D341Med (cell line): ENCODE measurements at regions not wholly inside any gene's neighbourhood (a gene's known extent, or its start where the extent isn't known, plus 50 kb on each side); places are given as distances from the start of the nearest gene placed in this dataset.

ENCODE experiments used
- DNase-seq: peaks from one replicate; pipeline ENCODE4 v3.0.0; 2012; ENCODE audit warnings: low spot score

DNA sequence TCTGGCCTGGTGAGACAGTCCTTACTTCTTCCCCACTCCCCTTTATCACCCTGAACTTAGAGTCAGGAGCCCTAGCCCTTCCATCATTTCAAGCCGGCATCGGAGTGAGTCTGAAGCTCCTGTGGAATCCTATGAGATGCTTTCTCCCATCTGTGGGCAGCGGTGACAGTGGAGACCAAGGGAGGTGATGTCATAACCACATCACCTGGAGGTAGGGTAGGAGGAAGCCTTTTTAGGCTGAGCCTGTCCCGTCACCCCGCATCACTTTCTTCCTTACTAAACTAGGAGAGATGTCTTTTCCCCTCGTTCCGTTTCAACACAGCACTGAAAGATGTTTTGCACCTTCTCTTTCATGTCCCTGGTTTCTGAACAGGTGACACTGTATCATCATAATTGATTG is 124.1 kb upstream of the WWC1 start:
- DNase-seq = no peak

DNA sequence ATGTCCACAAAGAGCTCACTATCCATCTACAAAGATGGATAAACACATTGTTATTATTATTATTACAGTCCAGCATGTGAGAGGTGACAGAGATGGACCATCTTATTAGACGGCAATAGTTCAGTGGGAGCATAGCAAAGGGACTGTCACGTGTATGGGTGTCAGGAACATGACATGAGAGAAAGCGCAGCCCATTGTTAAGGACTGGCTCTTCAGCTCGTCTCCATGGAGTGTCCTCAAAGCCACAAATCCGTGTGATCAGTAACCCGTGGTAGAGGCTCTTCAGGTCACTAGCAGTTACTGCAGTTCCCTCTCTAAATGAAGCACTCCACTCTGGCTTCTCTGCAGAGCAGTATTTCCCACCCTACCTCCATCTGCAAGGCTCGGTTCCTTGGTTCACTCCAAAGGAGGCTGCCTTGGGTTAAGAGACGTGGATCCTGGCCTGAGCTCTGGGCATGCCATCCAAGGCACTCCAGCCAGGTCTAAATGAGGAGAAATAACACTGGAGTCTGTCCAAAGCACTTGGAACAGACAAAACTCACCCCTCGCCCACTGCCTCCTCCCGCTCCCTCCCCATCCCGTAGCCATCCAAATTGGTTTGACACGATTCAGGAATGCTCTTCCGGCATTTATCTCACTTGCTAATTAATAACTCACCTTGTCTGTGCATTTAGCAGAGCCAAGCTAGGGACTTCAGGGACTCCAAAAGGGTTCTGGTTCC is 122.3 kb upstream of the WWC1 start:
- no peak for DNase-seq

DNA sequence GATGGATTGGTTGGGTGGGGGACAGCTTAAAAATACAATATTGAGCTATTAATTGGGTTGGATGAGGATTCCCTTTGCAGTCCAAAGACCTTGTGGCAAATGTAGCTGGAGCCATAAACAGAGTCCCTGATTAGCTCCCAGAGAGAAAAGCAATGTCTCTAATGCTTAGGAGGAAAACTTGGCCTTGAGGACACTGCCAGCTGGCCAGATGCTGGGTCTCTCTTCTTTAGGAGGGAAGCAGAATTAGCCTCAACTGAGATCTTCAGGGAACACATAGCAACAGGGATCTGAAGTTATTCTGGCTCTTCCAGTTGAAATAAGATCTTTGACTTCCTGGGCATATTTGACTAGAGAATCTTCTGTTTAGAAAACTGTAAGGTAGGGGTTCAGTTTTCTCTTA is 121.7 kb upstream of the WWC1 start:
- no peak for DNase-seq

DNA sequence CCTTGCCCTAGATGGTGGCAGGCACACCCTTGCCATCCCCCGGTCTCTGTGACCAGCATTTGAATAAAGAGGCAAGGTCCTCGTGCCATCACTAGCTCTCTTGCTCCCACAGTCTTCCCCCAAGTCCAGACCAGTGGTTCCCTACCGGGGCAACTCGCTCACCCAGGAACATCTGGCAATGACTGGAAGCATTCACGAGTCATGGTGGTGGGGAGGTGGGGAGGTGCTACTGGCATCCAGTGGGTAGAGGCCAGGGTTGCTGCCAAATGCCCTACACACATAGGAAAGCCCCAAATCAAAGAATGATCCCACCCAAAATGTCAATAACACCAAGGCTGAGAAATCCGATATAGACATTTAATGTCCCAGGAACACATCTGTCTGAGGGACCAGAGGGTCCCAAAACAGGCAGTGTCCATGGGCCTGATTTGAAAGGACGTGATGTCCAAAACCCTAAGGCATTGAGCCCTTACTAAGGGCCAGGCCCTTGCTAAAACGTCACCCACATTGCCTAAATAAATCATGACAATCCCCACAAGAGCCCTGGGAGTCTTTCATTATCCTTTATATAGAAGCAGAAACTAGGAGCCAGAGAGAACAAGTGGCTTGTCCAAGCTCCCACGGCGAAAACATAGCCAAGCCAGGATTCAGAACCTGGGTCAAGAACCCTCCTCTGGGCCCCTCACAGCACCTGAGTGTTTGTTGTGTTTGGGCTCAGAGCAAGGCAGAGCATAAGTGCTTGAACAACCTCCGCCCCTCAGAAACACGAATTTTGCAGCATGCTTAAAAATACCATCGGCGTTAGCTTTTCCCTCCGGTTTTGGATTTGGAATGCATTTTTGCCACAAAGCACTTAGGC is 119.3 kb upstream of the WWC1 start:
- no peak for DNase-seq

DNA sequence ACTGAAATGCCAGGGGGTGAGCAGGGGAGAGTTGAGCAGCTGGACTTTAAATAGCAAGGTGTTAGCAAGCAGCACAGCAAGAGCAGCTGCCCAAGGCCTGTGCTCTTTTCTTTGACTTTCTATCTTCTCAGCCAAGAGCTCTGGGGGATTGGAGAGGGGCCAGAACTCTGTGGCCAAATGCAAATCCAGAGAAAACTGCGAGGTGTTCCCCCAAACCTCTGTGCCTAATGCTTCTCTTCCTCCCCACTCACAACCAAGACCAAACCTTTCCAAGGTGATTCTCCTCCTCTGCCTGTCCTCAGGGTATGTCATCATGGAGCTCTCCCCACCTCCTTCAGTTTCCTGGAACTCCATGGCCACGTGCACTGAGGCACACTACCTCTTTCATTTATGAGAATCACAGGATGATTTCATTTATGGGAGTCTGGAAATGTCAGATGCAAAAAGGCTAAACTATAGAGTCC is 118.7 kb upstream of the WWC1 start:
- no peak for DNase-seq

DNA sequence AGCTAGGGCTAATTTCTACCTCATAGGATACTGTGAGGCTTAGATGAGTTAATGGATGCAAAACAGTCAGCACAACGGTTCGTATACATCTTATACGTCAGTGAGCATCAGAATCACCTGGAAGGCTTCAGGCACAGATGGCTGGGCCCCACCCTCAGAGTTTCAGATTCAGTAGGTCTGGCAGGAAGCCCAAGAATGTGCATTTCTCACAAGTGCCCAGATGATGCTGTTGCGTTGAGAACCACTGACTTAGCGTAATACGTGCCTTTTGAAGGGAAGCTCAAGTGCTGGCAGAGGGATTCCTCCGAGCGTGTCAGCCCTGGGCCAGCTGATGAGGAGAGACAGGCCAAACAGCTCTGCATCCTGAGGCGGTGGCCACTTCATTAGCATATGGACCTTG is 117.1 kb upstream of the WWC1 start:
- DNase-seq = no peak

DNA sequence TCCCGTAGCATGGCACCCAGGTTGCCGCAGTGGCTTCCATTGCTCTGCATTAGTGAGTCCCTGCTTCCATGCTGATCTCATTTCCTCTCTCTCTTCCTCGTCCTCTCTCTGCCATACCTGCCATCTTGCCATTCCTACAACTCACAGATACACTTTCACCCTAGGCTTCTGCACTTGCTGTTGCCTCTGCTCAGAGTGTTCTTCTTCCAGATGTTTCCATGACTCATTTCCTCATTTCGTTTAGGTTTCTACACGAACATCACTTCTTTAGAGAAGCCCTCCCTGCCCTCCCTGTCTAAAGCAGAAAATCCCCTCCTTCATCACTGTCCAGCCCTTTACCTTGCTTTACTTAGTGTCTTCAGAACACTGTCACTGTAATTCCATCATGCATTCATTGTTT is 115.2 kb upstream of the WWC1 start:
- DNase-seq = no peak

DNA sequence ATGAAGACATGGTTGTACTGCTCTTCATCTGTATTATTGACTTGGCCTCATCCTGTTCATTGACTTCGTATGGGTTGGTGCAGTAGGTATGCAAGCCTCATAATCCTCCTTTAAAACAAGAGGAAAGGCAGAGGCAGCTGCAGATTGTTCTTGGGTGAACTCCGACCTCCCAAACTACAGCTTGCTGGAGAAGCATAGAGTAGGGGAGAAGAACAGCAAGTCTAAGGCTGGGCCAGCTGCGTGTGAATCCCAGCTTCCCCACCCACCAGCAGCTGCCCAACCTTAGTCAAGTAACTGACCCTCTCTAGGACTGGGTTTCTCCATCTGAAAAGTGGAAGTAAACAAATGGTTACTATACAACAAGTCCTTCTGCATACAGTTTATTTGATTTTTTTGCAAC is 114.5 kb upstream of the WWC1 start:
- DNase-seq = no peak

DNA sequence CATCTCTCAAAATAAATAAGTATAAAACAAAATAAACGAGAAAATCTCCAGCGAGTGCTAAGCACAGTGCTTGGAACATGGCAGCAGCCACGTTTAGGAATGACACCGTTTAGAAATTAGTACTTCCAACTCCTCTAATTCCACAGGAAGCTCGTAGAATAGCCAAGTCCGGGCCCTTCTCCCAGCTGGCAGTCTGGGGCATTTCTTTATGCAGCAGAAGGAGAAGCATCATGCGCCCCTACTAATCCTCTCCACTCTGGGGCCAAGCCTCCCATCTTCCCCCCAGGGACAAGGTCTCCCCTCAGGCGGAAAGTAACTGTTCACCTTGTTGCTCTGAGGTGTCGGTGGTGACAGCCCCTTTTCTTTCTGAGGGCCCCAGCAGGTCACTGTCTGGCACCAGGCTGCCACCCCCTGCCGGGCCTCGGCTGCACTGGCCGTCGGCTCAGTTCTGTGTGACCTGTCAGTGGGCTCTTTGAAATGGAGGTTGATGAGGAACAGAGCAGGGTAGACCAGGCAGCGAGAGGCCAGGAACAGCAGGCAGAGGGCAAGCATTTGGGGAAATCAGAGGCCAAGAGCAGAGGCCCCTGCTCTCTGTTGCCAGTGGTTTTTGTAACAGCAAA is 113.5 kb upstream of the WWC1 start:
- peak; percentile 73 for DNase-seq

DNA sequence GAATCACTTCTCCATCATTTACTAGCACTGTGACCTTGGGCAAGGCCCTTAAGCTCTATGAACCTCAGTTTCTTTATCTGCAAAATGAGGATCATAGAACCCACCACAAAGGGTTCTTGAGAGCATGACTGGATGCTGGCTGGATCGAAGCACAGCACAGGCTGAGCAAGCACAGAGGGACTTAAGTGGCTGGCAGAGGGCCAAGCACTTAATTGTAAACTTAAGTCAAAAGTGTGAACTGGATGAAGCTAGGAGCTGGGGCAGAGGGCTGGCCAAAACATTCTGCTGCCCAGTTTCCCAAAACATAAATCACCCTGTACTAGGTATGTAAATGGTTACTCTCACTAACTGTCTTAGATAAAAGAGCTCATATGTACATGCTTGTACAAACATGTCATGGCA is 112.3 kb upstream of the WWC1 start:
- DNase-seq = no peak

DNA sequence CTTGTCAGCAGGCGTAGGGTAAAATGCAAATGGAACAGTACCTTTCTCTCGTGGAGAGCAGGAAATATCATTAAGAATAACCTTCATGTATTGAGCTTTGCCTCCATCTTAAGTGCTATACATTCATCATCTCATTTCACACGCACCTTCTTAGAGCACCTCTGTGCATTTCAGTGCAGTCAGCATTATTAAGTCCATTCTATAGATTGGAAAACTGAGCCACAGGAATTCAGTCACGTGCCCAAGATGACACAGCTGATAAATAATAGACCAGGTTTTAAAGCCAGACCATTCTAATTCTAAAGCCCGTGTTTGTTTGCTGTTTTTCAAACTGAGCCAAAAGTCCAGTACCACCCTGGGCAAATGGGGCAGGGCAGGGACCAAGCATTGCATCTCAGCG is 109.2 kb upstream of the WWC1 start:
- DNase-seq = no peak

DNA sequence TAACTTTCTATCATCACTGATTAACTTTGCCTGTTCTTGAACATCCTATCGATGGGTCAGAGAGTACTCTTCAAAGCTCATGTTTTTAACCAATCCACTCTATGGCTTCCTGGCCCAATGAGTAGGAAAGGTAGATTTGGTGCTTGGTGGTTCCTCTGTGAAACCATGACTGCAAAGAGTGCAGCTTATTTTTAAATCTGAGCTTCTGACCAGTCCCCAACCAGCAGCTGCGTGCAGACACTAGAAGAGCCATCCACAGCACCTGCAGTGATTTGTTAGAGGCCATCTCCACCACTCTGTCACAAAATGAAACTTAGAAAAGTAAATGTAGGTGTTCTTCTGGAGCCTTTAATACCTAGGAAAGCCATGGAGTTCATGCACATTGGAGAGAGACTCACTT is 107.3 kb upstream of the WWC1 start:
- DNase-seq = no peak

DNA sequence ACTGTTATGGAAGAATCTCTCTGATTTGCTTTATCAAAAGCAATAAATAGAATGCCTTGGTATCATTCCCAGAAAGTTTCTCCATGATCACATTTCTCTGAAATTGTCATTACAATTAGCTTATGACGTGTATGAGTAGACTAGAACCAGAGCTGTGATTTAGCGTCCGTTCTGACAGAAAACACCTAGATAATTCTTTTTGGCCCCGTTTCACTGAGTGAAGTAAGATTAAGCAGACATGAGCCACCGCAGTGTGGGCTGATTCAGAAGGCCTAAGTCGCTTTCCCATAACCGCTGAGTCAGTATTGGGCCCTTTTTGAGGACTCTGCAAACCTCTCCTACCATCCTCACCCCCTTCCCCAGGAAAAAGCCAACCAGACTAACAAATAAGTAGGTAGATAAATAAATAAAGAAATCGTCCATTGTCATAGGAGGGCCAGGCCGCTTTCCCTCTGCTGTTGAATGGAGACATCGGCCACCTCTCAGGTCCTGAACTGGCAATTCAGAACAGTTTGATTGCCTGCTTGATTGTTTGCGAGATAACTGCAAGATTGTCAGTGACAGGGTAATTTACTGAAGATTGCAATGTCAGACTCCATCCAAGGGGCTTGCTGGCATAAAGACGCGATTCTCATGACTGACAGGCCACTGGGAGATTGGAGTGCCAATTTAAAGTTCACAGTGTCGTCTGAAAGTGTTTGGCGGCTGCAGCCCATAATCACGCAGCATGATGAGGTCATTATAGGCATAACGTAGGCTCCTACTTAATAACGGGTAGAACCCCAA is 105.0 kb upstream of the WWC1 start:
- DNase-seq = no peak

DNA sequence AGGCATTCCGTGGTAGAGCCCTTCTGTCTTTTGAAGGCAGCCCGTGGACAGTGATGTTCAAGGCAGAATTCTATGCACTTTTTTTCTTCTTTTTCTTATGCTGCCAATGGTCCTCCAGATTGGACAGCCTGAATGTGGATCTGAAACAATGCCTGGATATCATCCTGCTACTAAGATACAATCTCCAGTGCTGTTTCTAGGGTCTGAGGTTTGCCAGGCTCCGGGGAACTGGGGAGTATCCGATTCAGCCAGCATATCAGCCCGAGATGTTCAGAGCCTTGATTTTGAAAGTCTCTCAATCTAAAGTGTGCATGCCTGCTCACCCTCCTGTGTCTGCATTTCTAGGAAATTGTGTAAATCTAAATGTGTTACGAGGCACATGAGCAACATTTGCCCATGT is 103.8 kb upstream of the WWC1 start:
- no peak for DNase-seq

DNA sequence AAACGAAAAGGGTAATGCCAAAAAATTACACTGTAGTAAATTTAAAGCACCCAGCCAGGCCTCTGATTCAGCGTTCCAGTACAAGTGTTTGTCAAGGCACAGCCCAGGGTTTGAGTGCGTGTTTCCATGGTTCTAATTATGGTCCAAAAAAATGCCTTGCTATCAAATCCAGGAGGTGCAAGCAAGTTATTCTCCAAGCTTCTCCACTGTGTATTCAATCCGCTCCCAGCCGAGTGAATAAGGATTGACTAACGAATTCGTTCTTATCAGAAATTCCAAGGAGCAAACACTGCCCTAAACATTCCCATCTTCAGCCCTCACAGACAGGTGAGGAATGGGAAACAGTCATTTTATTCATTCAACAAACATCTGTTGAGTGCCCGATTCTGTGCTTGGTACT is 103.3 kb upstream of the WWC1 start:
- DNase-seq = no peak

DNA sequence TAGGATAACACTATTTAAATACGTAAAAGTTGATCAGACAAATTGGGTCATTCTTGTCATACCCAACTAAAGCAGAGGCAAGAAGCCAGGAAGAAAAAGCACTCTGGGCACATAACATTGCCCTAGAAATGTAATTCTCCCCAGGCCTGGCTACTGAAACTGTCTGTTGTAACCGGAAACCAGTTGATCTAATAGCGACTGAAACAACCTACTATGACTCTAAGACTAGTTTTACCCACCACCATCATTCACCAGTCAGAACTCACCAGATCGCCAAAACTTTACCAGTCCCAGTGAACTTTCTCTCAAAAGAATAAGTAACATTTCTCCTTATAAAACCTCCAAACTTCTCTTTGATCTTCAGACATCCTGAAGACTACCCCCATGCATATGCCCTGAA is 99.3 kb upstream of the WWC1 start:
- DNase-seq = no peak

DNA sequence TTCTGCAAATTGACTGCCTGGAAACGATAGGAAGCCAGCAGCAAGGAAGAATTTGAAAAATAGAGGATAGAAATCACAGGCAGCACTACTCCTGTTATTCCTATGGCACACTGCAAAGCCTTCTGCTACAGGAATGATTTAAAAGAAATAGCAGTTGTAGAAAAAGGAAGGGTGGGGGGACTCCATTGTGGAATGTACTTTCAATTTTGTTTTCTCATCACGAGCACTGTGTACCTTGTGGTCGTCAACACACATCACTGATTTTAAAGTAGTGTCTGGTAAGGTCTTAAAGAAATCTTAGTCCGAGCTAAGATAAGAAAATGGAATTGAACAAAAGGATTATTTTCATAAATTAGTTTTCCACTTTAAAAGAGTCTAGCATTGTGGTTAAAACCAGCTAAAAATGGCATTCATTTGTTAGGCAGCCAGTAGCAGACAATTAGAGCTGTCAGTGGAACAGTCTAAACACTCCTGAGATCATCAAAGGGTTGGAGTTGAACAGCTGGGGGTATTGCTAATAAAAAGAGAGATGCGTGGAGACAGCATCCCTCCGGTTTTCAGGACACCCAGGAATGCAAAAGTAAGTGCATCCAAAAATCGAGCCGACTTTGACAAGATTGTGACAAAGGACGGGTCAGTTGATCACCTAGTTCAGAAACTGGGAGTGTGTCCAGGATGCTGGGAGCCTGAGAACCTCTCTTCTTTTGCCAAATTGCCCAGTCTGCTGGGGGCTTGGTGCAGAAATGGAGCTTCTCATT is 97.8 kb upstream of the WWC1 start:
- DNase-seq = no peak

DNA sequence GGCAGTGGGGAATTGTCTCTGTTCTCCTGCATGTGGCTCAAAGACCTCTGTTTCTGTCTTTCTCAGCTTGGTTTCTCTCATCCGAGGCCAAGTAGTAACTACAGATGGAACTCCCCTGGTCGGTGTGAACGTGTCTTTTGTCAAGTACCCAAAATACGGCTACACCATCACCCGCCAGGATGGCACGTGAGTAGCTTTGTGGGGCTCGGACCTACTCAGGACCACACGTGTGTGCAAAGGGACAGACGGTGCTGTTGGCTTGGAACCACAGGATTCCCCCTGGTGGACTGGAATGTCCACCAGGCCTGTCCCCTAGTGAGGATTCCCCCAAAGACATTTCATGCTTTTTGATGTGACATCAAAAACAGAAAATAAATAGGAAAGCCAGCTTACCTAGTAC is 96.3 kb upstream of the WWC1 start:
- no peak for DNase-seq

DNA sequence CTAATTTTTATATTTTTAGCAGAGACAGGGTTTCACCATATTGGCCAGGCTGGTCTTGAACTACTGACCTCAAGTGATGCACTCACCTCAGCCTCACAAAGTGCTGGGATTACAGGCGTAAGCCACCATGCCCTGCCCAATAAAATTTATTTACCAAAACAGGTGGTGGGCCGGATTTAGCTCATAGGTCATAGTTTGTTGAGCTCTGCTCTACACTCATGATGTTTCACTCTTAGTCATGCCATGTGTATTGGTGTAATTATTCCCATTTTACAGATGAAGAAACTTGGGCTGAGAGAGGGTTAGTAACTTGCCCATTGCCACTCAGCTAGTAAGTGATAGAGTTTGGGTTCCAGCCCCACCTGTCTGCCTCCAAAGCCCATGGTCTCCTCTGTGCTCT is 93.1 kb upstream of the WWC1 start:
- DNase-seq = no peak

DNA sequence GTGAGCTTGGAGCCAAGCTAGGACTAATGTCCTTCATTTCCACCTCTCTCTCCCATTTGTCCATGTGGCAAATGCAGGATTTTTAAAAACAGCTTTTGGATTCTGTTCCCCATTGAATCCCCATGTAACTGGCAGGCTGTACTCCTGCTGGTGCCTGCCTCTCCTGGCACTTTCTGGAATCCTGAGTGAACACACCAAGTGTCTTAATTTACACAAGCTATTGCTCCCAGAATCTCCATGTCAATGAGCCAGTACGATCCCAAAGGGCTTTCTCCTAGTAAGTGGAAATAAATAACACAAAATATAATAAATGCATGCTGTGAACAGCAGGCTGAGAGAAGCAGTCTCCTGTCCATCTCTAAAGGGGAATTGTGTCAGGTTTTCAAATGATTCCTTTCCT is 88.4 kb upstream of the WWC1 start:
- no peak for DNase-seq

DNA sequence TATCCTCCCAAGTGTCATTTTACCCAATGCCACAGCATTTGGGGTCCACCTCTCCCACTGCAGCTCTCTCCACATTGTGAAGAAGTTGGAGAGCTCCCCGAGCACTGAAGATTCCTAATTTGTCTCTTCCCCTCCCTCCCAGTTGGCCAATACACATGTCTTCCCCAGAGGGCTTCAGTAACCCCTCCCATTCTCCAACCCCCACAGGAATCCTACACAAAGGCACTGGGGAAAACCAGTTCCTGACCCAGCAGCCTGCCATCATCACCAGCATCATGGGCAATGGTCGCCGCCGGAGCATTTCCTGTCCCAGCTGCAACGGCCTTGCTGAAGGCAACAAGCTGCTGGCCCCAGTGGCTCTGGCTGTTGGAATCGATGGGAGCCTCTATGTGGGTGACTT is 87.3 kb upstream of the WWC1 start:
- DNase-seq = no peak
